DND-41 (cell line): ENCODE measurements at regions not wholly inside any gene's neighbourhood (a gene's known extent, or its start where the extent isn't known, plus 50 kb on each side); places are given as distances from the start of the nearest gene placed in this dataset.

Experiments used
- ATAC-seq: fragments of 200-7000 bp; cut with Tn5 transposase; 3 replicates; pipeline ENCODE4 v1.9.1; 2021; ENCODE audit warnings: low read depth; ENCODE audit not compliant: insufficient read depth
- DNase-seq: peaks from one replicate; pipeline ENCODE4 v3.0.0-alpha.2; 2020
- H2AFZ ChIP-seq: 2 replicates; pipeline ENCODE4 v1.6.0; 2012; ENCODE audit warnings: low read depth, low read length
- H3K27ac ChIP-seq: 2 replicates; pipeline ENCODE4 v1.5.1; 2012; ENCODE audit warnings: low read length, inconsistent platforms
- H3K27me3 ChIP-seq: fragments of 200-600 bp; sonication (generic); 2 replicates; pipeline ENCODE4 v1.6.0; 2012; ENCODE audit warnings: low read length, mild to moderate bottlenecking, inconsistent platforms; ENCODE audit not compliant: insufficient read depth, poor library complexity
- H3K36me3 ChIP-seq: 2 replicates; pipeline ENCODE4 v1.5.1; 2012; ENCODE audit warnings: low read length, inconsistent platforms; ENCODE audit not compliant: insufficient read depth
- H3K4me1 ChIP-seq: 2 replicates; pipeline ENCODE4 v1.5.1; 2012; ENCODE audit warnings: mild to moderate bottlenecking, low read length; ENCODE audit not compliant: insufficient read depth
- H3K4me2 ChIP-seq: 2 replicates; pipeline ENCODE4 v1.6.0; 2012; ENCODE audit warnings: mild to moderate bottlenecking, moderate library complexity, low read length, inconsistent platforms; ENCODE audit not compliant: insufficient read depth
- H3K4me3 ChIP-seq, 2 experiments: fragments of 200-600 bp in 1 of 2; shearing (Covaris generic) in 1 of 2; 2 replicates each; pipeline ENCODE4 v1.5.1; 2012 to 2016; ENCODE audit warnings: inconsistent platforms in 2 of 2, low read length in 2 of 2, mild to moderate bottlenecking in 2 of 2, low read depth in 1 of 2, moderate library complexity in 1 of 2
- H3K79me2 ChIP-seq: 2 replicates; pipeline ENCODE4 v1.6.0; 2012; ENCODE audit warnings: low read length, inconsistent platforms; ENCODE audit not compliant: insufficient read depth
- H3K9ac ChIP-seq: 2 replicates; pipeline ENCODE4 v1.6.0; 2012; ENCODE audit warnings: low read depth, mild to moderate bottlenecking, inconsistent platforms, low read length, moderate library complexity
- H3K9me3 ChIP-seq: 2 replicates; pipeline ENCODE4 v1.5.1; 2012; ENCODE audit warnings: low read length, moderate library complexity, mild to moderate bottlenecking, inconsistent platforms; ENCODE audit not compliant: insufficient read depth, severe bottlenecking
- H4K20me1 ChIP-seq: 2 replicates; pipeline ENCODE4 v1.6.0; 2012; ENCODE audit warnings: low read length; ENCODE audit not compliant: insufficient read depth
- CTCF ChIP-seq: IDR thresholded peaks from 2 replicates; pipeline ENCODE4 v1.5.1; 2012; ENCODE audit warnings: borderline replicate concordance, low read length, moderate library complexity, mild to moderate bottlenecking; ENCODE audit not compliant: poor library complexity, severe bottlenecking; ENCODE audit errors: extremely low read depth
- EZH2 ChIP-seq: IDR thresholded peaks from 3 replicates; pipeline ENCODE4 v1.6.1; 2012; ENCODE audit warnings: borderline replicate concordance, low read depth, mild to moderate bottlenecking, moderate library complexity, low read length, inconsistent platforms; ENCODE audit not compliant: severe bottlenecking

GRCh38 chr18:43393174-43393573 is 115.9 kb upstream of the SYT4 start:
- no peaks in the 10 kb centered on the region for H3K79me2 ChIP-seq
- H4K20me1 ChIP-seq: no peaks in the 10 kb centered on the region
- TF ChIP-seq CTCF (no peak), EZH2 (no peak)
- no peak for ATAC-seq
- no peak overlapping the region for H3K9ac ChIP-seq
- no peak for DNase-seq
- no peak overlapping the region for H3K4me3 ChIP-seq
- H3K4me2 ChIP-seq: no peak overlapping the region
- no peak overlapping the region for H3K27ac ChIP-seq
- no peak overlapping the region for H2AFZ ChIP-seq
- H3K4me1 ChIP-seq: no peaks in the 10 kb centered on the region
- H3K9me3 ChIP-seq: no peaks in the 10 kb centered on the region
- no peaks in the 10 kb centered on the region for H3K36me3 ChIP-seq
- H3K27me3 ChIP-seq: no peaks in the 10 kb centered on the region

GRCh38 chr18:43396266-43396665 is 119.0 kb upstream of the SYT4 start:
- Histone ChIP-seq H3K4me2 (no peak overlapping the region), H3K36me3 (no peaks in the 10 kb centered on the region), H2AFZ (no peak overlapping the region), H3K79me2 (no peaks in the 10 kb centered on the region), H3K9ac (no peak overlapping the region), H3K9me3 (no peaks in the 10 kb centered on the region), H4K20me1 (no peaks in the 10 kb centered on the region), H3K27ac (no peak overlapping the region), H3K4me1 (no peaks in the 10 kb centered on the region), H3K27me3 (no peaks in the 10 kb centered on the region), H3K4me3 (no peak overlapping the region)
- no peak for ATAC-seq
- TF ChIP-seq CTCF: peak; percentile 37
- TF ChIP-seq EZH2: no peak
- DNase-seq: no peak

- no peak overlapping the region for H2AFZ ChIP-seq
- DNase-seq (no peak), ATAC-seq (no peak)
- H3K27ac ChIP-seq: no peak overlapping the region
- no peaks in the 10 kb centered on the region for H3K9me3 ChIP-seq
- no peak overlapping the region for H3K4me2 ChIP-seq
- H3K27me3 ChIP-seq: no peaks in the 10 kb centered on the region
- H3K36me3 ChIP-seq: no peaks in the 10 kb centered on the region
- no peak overlapping the region for H3K4me3 ChIP-seq
- no peak for TF ChIP-seq EZH2
- no peak for TF ChIP-seq CTCF
- H4K20me1 ChIP-seq: no peaks in the 10 kb centered on the region
- no peak overlapping the region for H3K9ac ChIP-seq
- no peaks in the 10 kb centered on the region for H3K79me2 ChIP-seq
- no peaks in the 10 kb centered on the region for H3K4me1 ChIP-seq
These were observed 121.3 kb upstream of the SYT4 start for GRCh38 chr18:43398601-43399000.

GRCh38 chr18:43405097-43405496 is 127.8 kb upstream of the SYT4 start:
- H2AFZ ChIP-seq: no peak overlapping the region
- no peak overlapping the region for H3K9ac ChIP-seq
- no peaks in the 10 kb centered on the region for H3K36me3 ChIP-seq
- ATAC-seq (peak; percentile 63; the same call in 1 of the 3 replicates), DNase-seq (no peak)
- H3K9me3 ChIP-seq: no peaks in the 10 kb centered on the region
- TF ChIP-seq EZH2 (no peak), CTCF (no peak)
- no peaks in the 10 kb centered on the region for H3K4me1 ChIP-seq
- H3K79me2 ChIP-seq: no peaks in the 10 kb centered on the region
- no peak overlapping the region for H3K4me3 ChIP-seq
- H3K27ac ChIP-seq: no peak overlapping the region
- no peaks in the 10 kb centered on the region for H4K20me1 ChIP-seq
- no peak overlapping the region for H3K4me2 ChIP-seq
- H3K27me3 ChIP-seq: no peaks in the 10 kb centered on the region
